ENCODE measurements at regions not wholly inside any gene's neighbourhood (a gene's known extent, or its start where the extent isn't known, plus 50 kb on each side); places are given as distances from the start of the nearest gene placed in this dataset.

GRCh38 chr2:105974812-105975211 is 219.3 kb downstream of the UXS1 start:
- no peaks in the 10 kb centered on the region for H3K27me3 ChIP-seq
- H3K4me2 ChIP-seq: no peak overlapping the region
- H3K4me1 ChIP-seq: peaks cover 22% of the 10 kb centered on the region
- H3K4me3 ChIP-seq: no peak overlapping the region
- no peak for TF ChIP-seq Cebpa-rat (IDR thresholded peaks at IDR 0.05)
- H4K20me1 ChIP-seq: no peaks in the 10 kb centered on the region
- no peak overlapping the region for H3K27ac ChIP-seq
- peaks cover 35% of the 10 kb centered on the region for H3K9me3 ChIP-seq
- no peaks in the 10 kb centered on the region for H3K36me3 ChIP-seq
- no peak overlapping the region for H3K9ac ChIP-seq

GRCh38 chr2:105972927-105973326 is 221.2 kb downstream of the UXS1 start:
- H3K4me3 ChIP-seq: no peak overlapping the region
- no peaks in the 10 kb centered on the region for H3K27me3 ChIP-seq
- no peak for TF ChIP-seq Cebpa-rat (IDR thresholded peaks at IDR 0.05)
- peaks cover 22% of the 10 kb centered on the region for H3K4me1 ChIP-seq
- H3K9ac ChIP-seq: no peak overlapping the region
- 0 out of 2 replicates have a peak overlapping the region, but pooled peaks have one; percentile 18 for H3K27ac ChIP-seq
- H3K36me3 ChIP-seq: no peaks in the 10 kb centered on the region
- H4K20me1 ChIP-seq: no peaks in the 10 kb centered on the region
- peaks cover 26% of the 10 kb centered on the region for H3K9me3 ChIP-seq
- peak overlapping the region; percentile 48 for H3K4me2 ChIP-seq

GRCh38 chr2:105972246-105972645 is 221.9 kb downstream of the UXS1 start:
- Histone ChIP-seq H3K27me3 (no peaks in the 10 kb centered on the region), H4K20me1 (no peaks in the 10 kb centered on the region), H3K9me3 (peaks cover 19% of the 10 kb centered on the region), H3K4me1 (peaks cover 22% of the 10 kb centered on the region), H3K4me3 (no peak overlapping the region), H3K36me3 (no peaks in the 10 kb centered on the region), H3K4me2 (peak overlapping the region; percentile 48), H3K27ac (no peak overlapping the region), H3K9ac (no peak overlapping the region)
- TF ChIP-seq Cebpa-rat (IDR thresholded peaks at IDR 0.05): no peak

GRCh38 chr2:105969552-105969951 is 224.5 kb downstream of the UXS1 start:
- H3K9me3 ChIP-seq: peaks cover 10% of the 10 kb centered on the region
- no peak for TF ChIP-seq Cebpa-rat (IDR thresholded peaks at IDR 0.05)
- no peak overlapping the region for H3K9ac ChIP-seq
- H3K36me3 ChIP-seq: no peaks in the 10 kb centered on the region
- H3K27ac ChIP-seq: no peak overlapping the region
- peaks cover 22% of the 10 kb centered on the region for H3K4me1 ChIP-seq
- no peak overlapping the region for H3K4me3 ChIP-seq
- H3K4me2 ChIP-seq: no peak overlapping the region
- no peaks in the 10 kb centered on the region for H3K27me3 ChIP-seq
- H4K20me1 ChIP-seq: no peaks in the 10 kb centered on the region

- Histone ChIP-seq H3K4me1 (no peaks in the 10 kb centered on the region), H3K9ac (no peak overlapping the region), H3K4me2 (no peak overlapping the region), H4K20me1 (no peaks in the 10 kb centered on the region), H3K4me3 (no peak overlapping the region), H3K36me3 (no peaks in the 10 kb centered on the region), H3K9me3 (peaks cover 7% of the 10 kb centered on the region; the same call in 1 of the 2 replicates), H3K27ac (no peak overlapping the region), H3K27me3 (no peaks in the 10 kb centered on the region)
- TF ChIP-seq Cebpa-rat (IDR thresholded peaks at IDR 0.05): no peak
These were observed 217.5 kb downstream of the NCK2 start for GRCh38 chr2:105962221-105962620.

- TF ChIP-seq Cebpa-rat (IDR thresholded peaks at IDR 0.05): no peak
- H3K4me2 ChIP-seq: no peak overlapping the region
- peaks cover 7% of the 10 kb centered on the region; the same call in 1 of the 2 replicates for H3K9me3 ChIP-seq
- no peaks in the 10 kb centered on the region for H3K27me3 ChIP-seq
- no peak overlapping the region for H3K27ac ChIP-seq
- no peaks in the 10 kb centered on the region for H3K36me3 ChIP-seq
- no peaks in the 10 kb centered on the region for H4K20me1 ChIP-seq
- no peak overlapping the region for H3K9ac ChIP-seq
- H3K4me1 ChIP-seq: no peaks in the 10 kb centered on the region
- no peak overlapping the region for H3K4me3 ChIP-seq
These were observed 217.0 kb downstream of the NCK2 start for GRCh38 chr2:105961599-105962146.

GRCh38 chr2:105959357-105959756 is 214.6 kb downstream of the NCK2 start:
- no peaks in the 10 kb centered on the region for H3K4me1 ChIP-seq
- no peak for TF ChIP-seq Cebpa-rat (IDR thresholded peaks at IDR 0.05)
- H3K4me3 ChIP-seq: no peak overlapping the region

GRCh38 chr2:105954891-105955290 is 210.2 kb downstream of the NCK2 start:
- H3K27me3 ChIP-seq: no peaks in the 10 kb centered on the region

More at GRCh38 chr2:105959357-105959756, 214.6 kb downstream of the NCK2 start:
- H3K36me3 ChIP-seq: no peaks in the 10 kb centered on the region
- no peak overlapping the region for H3K9ac ChIP-seq
- no peaks in the 10 kb centered on the region for H4K20me1 ChIP-seq
- H3K4me2 ChIP-seq: no peak overlapping the region
- no peaks in the 10 kb centered on the region for H3K27me3 ChIP-seq
- no peak overlapping the region for H3K27ac ChIP-seq
- H3K9me3 ChIP-seq: peaks cover 7% of the 10 kb centered on the region; the same call in 1 of the 2 replicates

GRCh38 chr2:105953942-105954341 is 209.2 kb downstream of the NCK2 start:
- no peak overlapping the region for H3K27ac ChIP-seq
- no peak overlapping the region for H3K9ac ChIP-seq
- no peak for TF ChIP-seq Cebpa-rat (IDR thresholded peaks at IDR 0.05)

More at GRCh38 chr2:105954891-105955290, 210.2 kb downstream of the NCK2 start:
- TF ChIP-seq Cebpa-rat (IDR thresholded peaks at IDR 0.05): no peak
- Histone ChIP-seq H3K9ac (no peak overlapping the region), H4K20me1 (no peaks in the 10 kb centered on the region), H3K4me1 (peaks cover 18% of the 10 kb centered on the region), H3K9me3 (peaks cover 7% of the 10 kb centered on the region; the same call in 1 of the 2 replicates), H3K27ac (no peak overlapping the region), H3K4me3 (no peak overlapping the region), H3K4me2 (no peak overlapping the region), H3K36me3 (no peaks in the 10 kb centered on the region)

GRCh38 chr2:105952131-105952530 is 207.4 kb downstream of the NCK2 start:
- peak overlapping the region; percentile 61 for H3K4me2 ChIP-seq
- no peaks in the 10 kb centered on the region for H3K27me3 ChIP-seq
- TF ChIP-seq Cebpa-rat (IDR thresholded peaks at IDR 0.05): no peak
- peaks cover 18% of the 10 kb centered on the region for H3K4me1 ChIP-seq
- H3K9ac ChIP-seq: no peak overlapping the region
- no peak overlapping the region for H3K27ac ChIP-seq
- no peaks in the 10 kb centered on the region for H4K20me1 ChIP-seq
- H3K36me3 ChIP-seq: no peaks in the 10 kb centered on the region
- no peak overlapping the region for H3K4me3 ChIP-seq
- no peaks in the 10 kb centered on the region for H3K9me3 ChIP-seq

More at GRCh38 chr2:105953942-105954341, 209.2 kb downstream of the NCK2 start:
- Histone ChIP-seq H3K4me3 (no peak overlapping the region), H3K4me2 (no peak overlapping the region), H3K4me1 (peaks cover 18% of the 10 kb centered on the region), H3K36me3 (no peaks in the 10 kb centered on the region), H4K20me1 (no peaks in the 10 kb centered on the region), H3K9me3 (peaks cover 7% of the 10 kb centered on the region; the same call in 1 of the 2 replicates), H3K27me3 (no peaks in the 10 kb centered on the region)

GRCh38 chr2:105951384-105951694 is 206.6 kb downstream of the NCK2 start:
- Histone ChIP-seq H3K9ac (no peak overlapping the region), H3K4me1 (peaks cover 18% of the 10 kb centered on the region), H3K4me2 (no peak overlapping the region), H3K27ac (no peak overlapping the region), H3K27me3 (no peaks in the 10 kb centered on the region), H3K4me3 (no peak overlapping the region), H4K20me1 (no peaks in the 10 kb centered on the region), H3K9me3 (no peaks in the 10 kb centered on the region), H3K36me3 (no peaks in the 10 kb centered on the region)
- no peak for TF ChIP-seq Cebpa-rat (IDR thresholded peaks at IDR 0.05)

Data from BLaER1 (cell line).